ENCODE measurements at regions not wholly inside any gene's neighbourhood (a gene's known extent, or its start where the extent isn't known, plus 50 kb on each side); places are given as distances from the start of the nearest gene placed in this dataset.
"Not testable (repeated sequence)": the region's sequence is repeated elsewhere in the genome, so short reads cannot be mapped to it uniquely, and the experiment has no call there.

DNA sequence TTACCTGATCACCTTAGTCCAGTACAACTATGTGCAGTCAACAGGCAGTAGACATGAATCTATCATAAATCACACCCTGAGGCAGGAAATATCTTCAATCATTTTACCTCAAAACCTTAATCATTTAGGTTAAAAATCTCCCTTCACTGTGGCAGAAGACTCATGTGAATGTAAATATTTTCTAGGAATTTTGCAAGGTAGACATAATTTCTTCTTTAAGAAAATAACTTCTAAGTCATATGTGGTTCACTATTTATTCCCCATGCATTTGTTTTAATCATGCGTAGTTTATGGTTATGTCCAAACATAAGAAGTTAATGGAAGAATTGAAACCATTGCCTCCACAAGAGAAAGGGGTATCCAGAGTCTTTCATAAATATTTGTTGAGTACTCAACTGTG is 97.0 kb downstream of the HMHB1 start:
- DNase-seq, result no peak

GRCh38 chr5:143913008-143913752 is 101.2 kb downstream of the HMHB1 start:
- DNase-seq, result no peak

DNA sequence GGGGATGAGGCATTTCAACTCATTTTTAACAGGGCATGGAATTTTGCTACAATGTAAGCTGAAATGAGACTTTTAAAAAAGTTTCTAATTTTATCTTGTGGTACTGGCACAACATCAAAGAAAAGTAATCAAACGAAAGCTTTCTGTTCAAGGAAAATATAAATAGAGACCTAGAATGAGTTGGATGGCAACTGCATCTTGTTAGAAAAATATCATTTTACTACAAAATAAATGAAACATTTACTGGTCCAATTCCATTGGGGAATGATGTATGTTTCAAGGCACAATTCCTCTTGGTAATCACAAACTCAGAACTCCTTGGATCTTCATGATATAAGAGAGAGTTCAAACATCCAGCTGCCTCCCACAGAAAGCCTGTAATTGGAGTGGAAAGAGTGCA is 102.8 kb downstream of the HMHB1 start:
- no peak for DNase-seq

DNA sequence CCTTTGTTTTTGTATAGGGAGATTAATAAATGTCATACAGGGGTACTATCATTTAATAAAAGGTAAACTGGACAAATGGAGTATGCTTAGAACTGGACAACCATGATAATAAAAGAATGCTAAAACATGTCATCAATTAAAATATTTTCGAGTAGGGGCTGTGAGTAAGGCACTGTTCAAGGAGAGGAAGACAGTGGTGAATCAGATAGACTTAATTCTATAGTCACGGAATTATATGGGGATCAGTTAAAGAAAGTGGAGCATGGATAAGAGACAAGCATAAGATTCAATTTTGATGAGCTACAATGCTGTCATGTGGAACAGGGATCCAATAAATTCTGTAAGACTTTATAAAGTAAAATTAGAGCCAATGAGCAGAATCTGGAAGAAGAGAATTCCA is 104.5 kb downstream of the HMHB1 start:
- DNase-seq, result no peak

DNA sequence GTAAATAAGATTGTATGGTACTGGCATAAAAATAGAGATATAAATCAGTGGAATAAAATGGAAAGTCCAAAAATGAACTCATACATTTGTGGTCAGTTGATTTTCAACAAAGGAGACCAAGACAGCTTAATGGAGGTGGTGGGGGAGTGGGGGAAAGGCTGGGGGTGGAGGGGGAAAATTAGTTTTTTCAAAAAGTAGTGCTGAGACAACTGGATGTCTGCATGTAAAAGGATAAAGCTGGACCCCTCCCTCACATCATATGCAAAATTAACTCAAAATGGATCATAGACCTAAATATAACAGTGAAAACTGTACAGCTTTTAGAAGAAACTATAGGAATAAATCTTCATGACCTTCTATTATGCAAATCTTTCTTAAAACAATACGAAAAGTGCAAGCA is 107.0 kb downstream of the HMHB1 start:
- DNase-seq, result no peak

GRCh38 chr5:143920772-143921171 is 108.8 kb downstream of the HMHB1 start:
- no peak for DNase-seq

DNA sequence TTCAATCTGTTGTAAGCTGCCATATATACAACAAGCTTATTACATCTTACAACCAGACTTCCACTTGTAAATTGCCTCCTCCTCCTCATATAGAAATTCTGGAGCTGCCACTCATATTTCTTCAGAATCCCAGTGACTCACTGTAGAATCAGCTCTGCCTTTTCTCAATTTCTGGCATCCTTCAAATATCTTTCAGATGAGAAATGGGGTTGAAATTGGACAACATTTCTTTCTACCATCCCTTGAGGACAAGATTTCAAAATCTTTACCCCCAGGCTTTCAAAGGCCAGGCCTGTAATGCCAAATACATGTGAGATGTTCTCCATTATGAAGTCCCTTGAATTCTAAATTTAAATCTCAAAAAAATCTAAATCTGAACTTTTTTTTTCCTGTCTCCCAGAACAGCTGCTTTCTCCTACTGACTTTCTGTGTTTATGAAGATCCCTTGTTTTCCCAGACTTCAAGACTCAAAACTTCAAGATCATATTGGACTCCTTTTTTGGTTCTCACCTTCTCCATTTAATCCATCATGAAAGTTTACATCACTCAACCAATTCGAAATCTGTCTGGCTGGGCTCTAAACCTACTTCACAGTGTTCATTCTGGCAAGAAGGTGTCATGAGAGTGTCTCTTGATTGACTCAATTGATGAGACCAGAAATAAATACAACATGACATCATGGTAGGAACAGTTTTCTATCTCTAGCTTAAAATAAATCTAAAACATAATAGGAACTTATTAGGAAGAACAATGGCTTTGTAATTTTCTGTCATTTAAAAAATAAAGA is 109.8 kb downstream of the HMHB1 start:
- no peak for DNase-seq

DNA sequence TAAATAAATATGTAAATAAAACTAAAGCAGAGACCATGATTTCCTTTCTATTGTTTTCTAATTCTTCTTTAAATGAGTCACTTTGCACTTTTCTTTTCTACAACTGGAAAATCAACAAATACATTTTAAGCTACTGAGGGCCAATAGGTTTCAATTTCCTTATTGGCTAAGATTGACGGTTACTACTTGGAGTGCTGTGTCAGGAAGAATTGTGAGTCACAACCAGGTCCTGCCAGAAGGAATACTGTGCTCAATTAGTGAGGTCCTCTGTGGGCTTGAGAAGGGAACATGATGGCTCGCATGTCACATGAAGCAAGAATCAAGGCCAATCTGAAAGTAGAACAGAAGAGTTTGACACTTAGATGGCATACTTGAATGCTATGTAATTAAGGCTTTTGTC is 110.8 kb downstream of the HMHB1 start:
- no peak for DNase-seq

GRCh38 chr5:143923634-143924266 is 111.8 kb downstream of the HMHB1 start:
- peak in 1 of 5 experiments; percentile 1 for DNase-seq

- DNase-seq, result no peak
Measured at GRCh38 chr5:143924311-143924978, 112.5 kb downstream of the HMHB1 start.

- not testable (repeated sequence) for DNase-seq
Measured at GRCh38 chr5:143924979-143925325, 113.0 kb downstream of the HMHB1 start.

DNA sequence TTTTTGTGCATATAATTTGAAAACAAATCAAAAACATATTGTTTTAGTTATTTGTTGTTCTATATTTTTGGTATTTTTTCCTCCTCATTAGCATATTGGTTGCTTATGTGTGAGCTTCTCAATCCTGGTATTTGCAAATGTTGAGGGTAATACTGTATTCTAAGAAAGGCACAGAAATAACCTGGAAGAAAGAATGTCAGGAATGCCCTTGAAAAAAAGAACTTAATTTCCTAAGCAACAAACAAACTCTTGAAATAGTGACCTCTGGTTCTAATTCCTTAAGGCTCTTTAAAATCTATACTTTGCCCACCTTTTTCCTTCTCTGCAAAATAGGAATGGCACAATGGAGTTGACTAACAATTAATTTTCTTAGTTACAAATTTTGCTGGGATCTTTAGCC is 117.5 kb downstream of the HMHB1 start:
- no peak for DNase-seq

DNA sequence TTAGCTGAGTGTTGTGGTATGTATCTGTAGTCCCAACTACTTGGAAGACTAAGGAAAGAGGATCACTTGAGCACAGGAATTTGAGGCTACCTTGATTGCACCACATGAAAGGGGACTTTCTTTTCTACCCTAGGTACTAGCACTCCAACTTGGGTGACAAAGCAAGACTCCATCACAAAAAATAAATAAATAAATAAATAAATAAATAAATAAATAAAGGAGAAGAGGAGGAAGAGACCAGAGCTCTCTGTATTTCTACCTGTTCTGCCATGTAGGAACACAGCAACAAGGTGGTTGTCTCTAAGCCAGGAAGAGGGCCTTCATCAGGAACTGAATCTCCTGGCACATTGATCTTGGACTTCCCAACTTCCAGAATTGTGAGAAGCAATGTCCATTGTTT is 118.6 kb downstream of the HMHB1 start:
- DNase-seq, result no peak

GRCh38 chr5:143931476-143931875 is 119.5 kb downstream of the HMHB1 start:
- no peak for DNase-seq

DNA sequence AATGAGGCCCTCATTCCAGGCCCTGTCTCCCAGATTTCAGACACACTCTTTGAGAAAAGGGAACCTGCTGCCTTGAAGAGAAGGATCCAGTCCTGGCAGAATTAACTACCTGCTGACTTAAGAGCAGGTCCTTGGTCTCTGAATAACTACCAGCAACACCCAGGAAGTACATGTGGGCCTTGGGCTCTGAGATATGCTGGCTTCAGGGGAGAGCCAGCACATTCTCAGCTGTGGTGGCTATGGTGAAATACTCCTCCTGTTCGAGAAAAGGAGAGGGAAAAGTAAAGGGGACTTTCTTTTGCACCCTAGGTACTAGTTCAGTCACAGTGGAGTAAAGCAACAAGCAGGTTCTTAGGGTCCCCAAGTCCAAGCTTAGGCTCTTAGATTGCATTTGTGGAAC is 120.0 kb downstream of the HMHB1 start:
- DNase-seq, result no peak

- DNase-seq, result no peak
Measured at GRCh38 chr5:143932584-143932983, 120.6 kb downstream of the HMHB1 start.

DNA sequence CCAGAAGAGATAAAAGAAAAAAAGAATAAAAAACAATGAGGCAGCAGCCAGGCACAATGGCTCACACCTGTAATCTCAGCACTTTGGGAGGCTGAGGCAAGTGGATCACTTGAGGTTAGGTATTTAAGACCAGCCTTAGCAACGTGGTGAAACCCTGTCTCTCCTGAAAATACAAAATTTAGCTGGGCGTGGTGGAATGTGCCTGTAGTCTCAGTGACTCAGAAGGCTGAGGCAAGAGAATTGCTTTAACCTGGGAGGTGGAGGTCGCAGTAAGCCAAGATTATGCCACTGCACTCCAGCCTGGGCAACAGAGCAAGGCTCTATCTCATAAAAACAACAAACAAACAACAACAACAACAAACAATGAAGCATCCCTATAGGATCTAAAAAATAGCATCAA is 121.5 kb downstream of the HMHB1 start:
- no peak for DNase-seq

DNA sequence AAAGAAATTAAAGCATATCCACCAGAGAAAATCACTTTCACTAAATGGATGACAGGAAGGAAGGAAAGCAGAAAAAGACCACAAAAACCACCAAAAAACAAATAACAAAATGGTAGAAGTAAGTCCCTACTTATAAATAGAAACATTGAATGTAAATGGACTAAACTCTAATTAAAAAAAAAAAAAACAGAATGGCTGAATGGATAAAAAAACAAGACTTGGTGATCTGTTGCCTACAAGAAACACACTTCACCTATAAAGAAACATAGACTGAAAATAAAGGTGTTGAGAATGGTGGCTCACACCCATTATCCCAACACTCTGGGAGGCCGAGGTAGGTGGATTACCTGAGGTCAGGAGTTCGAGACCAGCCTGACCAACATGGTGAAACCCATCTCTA is 122.9 kb downstream of the HMHB1 start:
- DNase-seq, result no peak

- DNase-seq, result no peak
Measured at GRCh38 chr5:143938230-143938629, 126.3 kb downstream of the HMHB1 start.

DNA sequence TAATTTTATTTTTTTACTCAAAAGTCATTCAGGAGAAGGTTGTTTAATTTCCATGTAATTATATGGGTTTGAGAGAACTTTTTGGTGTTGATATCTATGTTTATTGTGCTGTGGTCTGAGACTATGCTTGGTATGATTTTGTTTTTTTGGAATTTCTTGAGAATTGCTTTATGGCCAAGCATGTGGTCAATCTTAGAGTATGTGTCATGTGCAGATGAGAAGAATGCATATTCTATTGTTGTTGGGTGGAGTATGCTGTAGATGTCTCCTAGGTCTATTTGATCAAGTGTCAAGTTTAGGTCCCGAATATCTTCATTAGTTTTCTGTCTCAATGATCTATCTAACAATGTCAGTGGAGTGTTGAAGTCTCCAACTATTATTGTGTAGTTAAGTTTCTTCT is 134.9 kb downstream of the HMHB1 start:
- no peak for DNase-seq

- no peak for DNase-seq
Measured at GRCh38 chr5:143947313-143947712, 135.4 kb downstream of the HMHB1 start.

DNA sequence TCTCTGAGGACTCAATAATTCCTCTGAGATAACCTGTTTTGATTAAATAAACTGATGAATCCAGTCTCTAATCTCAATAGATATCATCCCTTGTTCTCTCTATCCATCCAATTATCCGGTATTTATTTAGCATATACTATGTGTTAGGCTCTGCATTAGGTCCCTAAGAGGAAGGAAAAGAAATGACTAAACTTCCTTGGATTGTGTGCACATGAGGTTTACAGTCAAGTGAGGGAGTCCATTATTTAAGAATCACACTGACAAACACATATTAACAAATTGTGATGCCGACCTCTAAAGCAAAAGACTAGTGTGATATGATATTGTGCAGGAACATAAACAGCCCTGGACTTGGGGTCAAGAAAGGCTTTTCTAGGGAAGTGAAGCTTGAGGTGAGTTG is 140.8 kb downstream of the HMHB1 start:
- no peak for DNase-seq

DNA sequence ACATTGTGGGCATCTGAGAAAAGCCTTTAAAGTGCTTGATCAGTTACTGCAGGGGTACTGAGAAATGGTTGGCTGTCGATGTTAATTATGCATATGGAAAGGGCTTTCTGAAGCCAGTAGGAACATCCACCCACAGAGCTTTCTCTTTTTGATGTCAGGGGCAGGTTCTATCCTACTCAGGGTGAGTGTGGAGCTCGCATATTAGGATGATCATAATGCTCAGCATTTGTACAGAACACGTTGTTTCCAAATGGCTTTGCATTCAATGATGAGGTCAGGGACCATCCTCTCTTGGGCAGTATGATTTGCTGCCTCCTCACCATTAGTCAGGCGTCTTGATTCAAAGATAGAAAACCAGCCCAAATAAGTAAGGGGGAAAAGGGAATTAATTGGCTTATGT is 141.9 kb downstream of the HMHB1 start:
- DNase-seq, result no peak

GRCh38 chr5:143955141-143955540 is 143.2 kb downstream of the HMHB1 start:
- DNase-seq, result no peak
